ENCODE measurements at regions not wholly inside any gene's neighbourhood (a gene's known extent, or its start where the extent isn't known, plus 50 kb on each side); places are given as distances from the start of the nearest gene placed in this dataset.

GRCh38 chr6:44642870-44643522 is 255.5 kb downstream of the CDC5L start:
- DNase-seq: peak; percentile 26

- no peak for DNase-seq
Measured at GRCh38 chr6:44645276-44645675, 257.8 kb downstream of the CDC5L start.

GRCh38 chr6:44646355-44646754 is 258.8 kb downstream of the CDC5L start:
- DNase-seq: no peak

- no peak for DNase-seq
Measured at GRCh38 chr6:44649365-44650025, 262.0 kb downstream of the CDC5L start.

GRCh38 chr6:44650495-44650894 is 263.0 kb downstream of the CDC5L start:
- no peak for DNase-seq

GRCh38 chr6:44650947-44651346 is 263.4 kb downstream of the CDC5L start:
- no peak for DNase-seq

GRCh38 chr6:44651604-44652003 is 264.1 kb downstream of the CDC5L start:
- no peak for DNase-seq

GRCh38 chr6:44652547-44652946 is 265.0 kb downstream of the CDC5L start:
- DNase-seq: no peak

- DNase-seq: no peak
Measured at GRCh38 chr6:44653091-44653490, 265.6 kb downstream of the CDC5L start.

GRCh38 chr6:44653761-44654218 is 266.3 kb downstream of the CDC5L start:
- DNase-seq: no peak

GRCh38 chr6:44655412-44656342 is 268.2 kb downstream of the CDC5L start:
- peak; percentile 22 for DNase-seq

GRCh38 chr6:44656691-44657090 is 269.2 kb downstream of the CDC5L start:
- no peak for DNase-seq

GRCh38 chr6:44657206-44657819 is 269.8 kb downstream of the CDC5L start:
- DNase-seq: no peak

GRCh38 chr6:44658571-44658970 is 271.1 kb downstream of the CDC5L start:
- no peak for DNase-seq

- DNase-seq: no peak
Measured at GRCh38 chr6:44659726-44660125, 272.2 kb downstream of the CDC5L start.

- DNase-seq: no peak
Measured at GRCh38 chr6:44660561-44661220, 273.2 kb downstream of the CDC5L start.

GRCh38 chr6:44661221-44662008 is 273.9 kb downstream of the CDC5L start:
- DNase-seq: no peak

- no peak for DNase-seq
Measured at GRCh38 chr6:44662461-44663121, 275.1 kb downstream of the CDC5L start.

- no peak for DNase-seq
Measured at GRCh38 chr6:44663860-44664634, 276.5 kb downstream of the CDC5L start.

GRCh38 chr6:44664716-44665115 is 277.2 kb downstream of the CDC5L start:
- no peak for DNase-seq

Measured in NCI-H2171 (cell line).